A172 (cell line): ENCODE measurements at regions not wholly inside any gene's neighbourhood (a gene's known extent, or its start where the extent isn't known, plus 50 kb on each side); places are given as distances from the start of the nearest gene placed in this dataset.

ENCODE experiments used
- DNase-seq: peaks from one replicate; pipeline ENCODE4 v3.0.0-alpha.2; 2015; ENCODE audit warnings: low spot score

- no peak for DNase-seq
These were observed 545.9 kb downstream of the MIAT start for GRCh38 chr22:27203276-27203660.

GRCh38 chr22:27204280-27204679 is 546.9 kb downstream of the MIAT start:
- DNase-seq: no peak

- DNase-seq: no peak
These were observed 547.4 kb downstream of the MIAT start for GRCh38 chr22:27204817-27205216.

- no peak for DNase-seq
These were observed 548.3 kb downstream of the MIAT start for GRCh38 chr22:27205492-27206373.

- DNase-seq: no peak
These were observed 549.2 kb downstream of the MIAT start for GRCh38 chr22:27206374-27207133.

GRCh38 chr22:27207266-27207665 is 549.9 kb downstream of the MIAT start:
- no peak for DNase-seq

- peak; percentile 21 for DNase-seq
These were observed 550.5 kb downstream of the MIAT start for GRCh38 chr22:27207907-27208306.

GRCh38 chr22:27210111-27210730 is 552.8 kb downstream of the MIAT start:
- DNase-seq: no peak

GRCh38 chr22:27212102-27212501 is 554.7 kb downstream of the MIAT start:
- no peak for DNase-seq

GRCh38 chr22:27212617-27213177 is 555.3 kb downstream of the MIAT start:
- peak; percentile 92 for DNase-seq

- DNase-seq: no peak
These were observed 555.9 kb downstream of the MIAT start for GRCh38 chr22:27213294-27213693.

GRCh38 chr22:27213766-27214581 is 556.6 kb downstream of the MIAT start:
- DNase-seq: no peak

- no peak for DNase-seq
These were observed 557.3 kb downstream of the MIAT start for GRCh38 chr22:27214691-27215090.

GRCh38 chr22:27215871-27216270 is 558.5 kb downstream of the MIAT start:
- peak; percentile 36 for DNase-seq

GRCh38 chr22:27216444-27216843 is 559.1 kb downstream of the MIAT start:
- no peak for DNase-seq

GRCh38 chr22:27217154-27217553 is 559.8 kb downstream of the MIAT start:
- no peak for DNase-seq

GRCh38 chr22:27218012-27218920 is 560.9 kb downstream of the MIAT start:
- no peak for DNase-seq

- no peak for DNase-seq
These were observed 561.6 kb downstream of the MIAT start for GRCh38 chr22:27219036-27219435.

- peak; percentile 56 for DNase-seq
These were observed 563.0 kb downstream of the MIAT start for GRCh38 chr22:27220339-27220738.

- no peak for DNase-seq
These were observed 564.8 kb downstream of the MIAT start for GRCh38 chr22:27222178-27222577.
